BJ (cell line): ENCODE measurements at regions not wholly inside any gene's neighbourhood (a gene's known extent, or its start where the extent isn't known, plus 50 kb on each side); places are given as distances from the start of the nearest gene placed in this dataset.

ENCODE experiments used
- CTCF ChIA-PET: fragments of 350-600 bp; formaldehyde crosslinking; extraction: SDS; loops from one replicate; lab custom pipeline; 2021; ENCODE audit warnings: antibody characterized with exemption, inconsistent platforms; lab: Yijun Ruan, JAX
- POLR2A ChIA-PET: fragments of 300-600 bp; sonication (Branson Sonifier 250); formaldehyde crosslinking; extraction: SDS; loops from one replicate; lab custom pipeline; 2021; ENCODE audit warnings: antibody characterized with exemption; lab: Charles Lee
- DNase-seq: peaks from one replicate; pipeline ENCODE4 v3.0.0-alpha.2; 2011; ENCODE audit warnings: low read depth
- H3K27me3 ChIP-seq: 2 replicates; pipeline ENCODE4 v1.6.0; 2011; ENCODE audit warnings: low read length; ENCODE audit not compliant: control insufficient read depth, insufficient read depth
- H3K36me3 ChIP-seq: 2 replicates; pipeline ENCODE4 v1.5.1; 2011; ENCODE audit warnings: low read length; ENCODE audit not compliant: control insufficient read depth, insufficient read depth
- H3K4me3 ChIP-seq: 2 replicates; pipeline ENCODE4 v1.5.1; 2011; ENCODE audit warnings: low read depth, mild to moderate bottlenecking, control low read depth, low read length
- TF ChIP-seq, protein P1 (sequence below): IDR thresholded peaks from 2 replicates; pipeline ENCODE4 v1.5.1; 2011; ENCODE audit warnings: low read depth, mild to moderate bottlenecking, control low read depth, inconsistent platforms, low read length, moderate library complexity; ENCODE audit not compliant: insufficient read depth

DNA sequence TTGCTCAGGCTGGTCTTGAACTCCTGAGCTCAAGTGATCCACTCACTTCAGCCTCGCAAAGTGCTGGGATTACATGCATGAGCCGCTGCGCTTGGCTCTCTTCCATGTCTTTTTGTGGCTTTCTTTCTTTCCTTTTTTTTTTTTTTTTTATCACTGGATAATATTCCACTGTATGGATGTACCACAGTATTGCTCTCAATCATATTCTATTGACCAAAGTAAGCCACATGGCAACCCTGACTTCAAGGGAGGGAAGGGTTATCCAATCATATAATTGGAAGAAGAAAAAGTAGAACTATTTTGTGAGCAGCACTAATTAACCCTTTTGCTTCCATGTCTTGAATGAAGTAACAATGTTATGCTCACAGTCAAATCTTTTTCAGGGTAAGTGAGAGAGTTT lies 307.0 kb upstream of the RASGRP1 start:
- POLR2A ChIA-PET: interaction anchor here (0.7 kb wide), 1 partner anchor 619 kb away, joined by 6 read pairs; the partner anchor contains the start of gene SPRED1
- TF ChIP-seq, protein P1, sequence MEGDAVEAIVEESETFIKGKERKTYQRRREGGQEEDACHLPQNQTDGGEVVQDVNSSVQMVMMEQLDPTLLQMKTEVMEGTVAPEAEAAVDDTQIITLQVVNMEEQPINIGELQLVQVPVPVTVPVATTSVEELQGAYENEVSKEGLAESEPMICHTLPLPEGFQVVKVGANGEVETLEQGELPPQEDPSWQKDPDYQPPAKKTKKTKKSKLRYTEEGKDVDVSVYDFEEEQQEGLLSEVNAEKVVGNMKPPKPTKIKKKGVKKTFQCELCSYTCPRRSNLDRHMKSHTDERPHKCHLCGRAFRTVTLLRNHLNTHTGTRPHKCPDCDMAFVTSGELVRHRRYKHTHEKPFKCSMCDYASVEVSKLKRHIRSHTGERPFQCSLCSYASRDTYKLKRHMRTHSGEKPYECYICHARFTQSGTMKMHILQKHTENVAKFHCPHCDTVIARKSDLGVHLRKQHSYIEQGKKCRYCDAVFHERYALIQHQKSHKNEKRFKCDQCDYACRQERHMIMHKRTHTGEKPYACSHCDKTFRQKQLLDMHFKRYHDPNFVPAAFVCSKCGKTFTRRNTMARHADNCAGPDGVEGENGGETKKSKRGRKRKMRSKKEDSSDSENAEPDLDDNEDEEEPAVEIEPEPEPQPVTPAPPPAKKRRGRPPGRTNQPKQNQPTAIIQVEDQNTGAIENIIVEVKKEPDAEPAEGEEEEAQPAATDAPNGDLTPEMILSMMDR: no peak
- H3K36me3 ChIP-seq: no peaks in the 10 kb centered on the region
- CTCF ChIA-PET: no interaction called here
- no peaks in the 10 kb centered on the region for H3K27me3 ChIP-seq
- H3K4me3 ChIP-seq: no peak overlapping the region
- no peak for DNase-seq

DNA sequence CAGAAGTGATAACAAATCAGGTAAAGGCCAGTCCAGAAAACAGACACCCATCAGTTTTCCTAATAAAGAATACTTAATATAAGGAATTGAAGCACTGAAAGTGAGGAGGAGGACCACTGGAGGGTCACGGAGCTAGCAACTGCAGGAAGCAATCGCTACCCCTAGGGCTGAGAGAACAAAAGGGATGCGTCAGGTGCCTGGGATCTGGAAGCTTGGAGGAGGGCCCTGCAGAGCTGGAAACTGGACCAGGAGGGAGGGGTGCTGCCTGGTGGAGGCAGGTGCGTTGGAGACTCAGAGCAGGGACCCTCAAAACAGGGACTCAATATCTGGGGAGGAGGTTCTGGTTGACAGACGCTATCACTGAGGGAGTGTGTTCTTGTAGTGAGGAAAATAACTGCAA lies 308.1 kb upstream of the RASGRP1 start:
- DNase-seq: no peak
- Histone ChIP-seq H3K36me3 (no peaks in the 10 kb centered on the region), H3K27me3 (no peaks in the 10 kb centered on the region), H3K4me3 (no peak overlapping the region)
- TF ChIP-seq, protein P1: no peak
- ChIA-PET CTCF (interaction anchor here (1.1 to 1.6 kb wide), 2 partner anchors 9 kb away, joined by 3 to 9 read pairs; no protein-coding TSS in a partner anchor), POLR2A (no interaction called here)

DNA sequence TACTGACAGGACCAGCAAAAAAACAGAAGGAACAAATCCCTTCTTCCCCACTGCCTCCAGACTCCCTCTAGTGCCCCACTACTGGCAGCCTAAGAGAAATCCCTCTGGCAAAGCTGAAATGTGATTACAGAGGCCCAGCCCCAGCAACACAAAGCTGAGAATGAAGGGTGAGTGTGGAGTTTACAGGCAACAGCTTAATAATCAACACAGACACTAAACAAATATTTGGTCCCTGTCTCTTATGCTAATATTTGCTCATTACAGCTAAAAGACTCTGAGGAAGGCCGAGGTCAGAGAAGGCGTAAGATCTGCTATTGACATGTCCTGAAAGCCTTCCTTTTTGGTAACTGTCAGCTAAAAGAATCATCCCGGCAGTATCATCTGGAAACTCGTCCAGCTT lies 308.5 kb upstream of the RASGRP1 start:
- ChIA-PET POLR2A (no interaction called here), CTCF (interaction anchor here (1.1 to 1.6 kb wide), 2 partner anchors 9 kb away, joined by 3 to 9 read pairs; no protein-coding TSS in a partner anchor)
- TF ChIP-seq, protein P1: no peak
- no peak overlapping the region for H3K4me3 ChIP-seq
- no peaks in the 10 kb centered on the region for H3K27me3 ChIP-seq
- no peak for DNase-seq
- no peaks in the 10 kb centered on the region for H3K36me3 ChIP-seq

DNA sequence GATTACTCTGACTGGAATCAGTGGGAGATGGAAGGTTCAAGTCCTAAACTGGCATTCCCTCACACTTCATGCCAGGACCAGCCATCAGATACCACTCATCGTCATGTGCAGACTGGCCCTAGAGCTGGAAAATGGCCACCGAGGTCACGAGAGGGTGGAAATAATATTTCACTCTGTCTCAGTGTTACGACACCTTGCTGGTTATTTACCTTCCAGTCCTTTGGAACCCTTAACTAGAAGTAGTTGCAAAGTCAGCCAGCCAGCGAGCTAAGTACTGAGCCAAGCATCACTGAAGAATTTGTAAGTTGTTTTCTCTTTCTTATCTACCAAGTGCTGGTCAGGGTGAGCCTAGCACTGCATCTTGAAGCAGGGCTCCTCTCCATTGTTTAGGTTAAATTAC lies 309.9 kb upstream of the RASGRP1 start:
- Histone ChIP-seq H3K4me3 (no peak overlapping the region), H3K36me3 (no peaks in the 10 kb centered on the region), H3K27me3 (no peaks in the 10 kb centered on the region)
- TF ChIP-seq, protein P1: no peak
- DNase-seq: no peak
- POLR2A ChIA-PET: no interaction called here
- CTCF ChIA-PET: interaction anchor here (1.4 kb wide), 1 partner anchor 161 kb away, joined by 3 read pairs; no protein-coding TSS in a partner anchor

DNA sequence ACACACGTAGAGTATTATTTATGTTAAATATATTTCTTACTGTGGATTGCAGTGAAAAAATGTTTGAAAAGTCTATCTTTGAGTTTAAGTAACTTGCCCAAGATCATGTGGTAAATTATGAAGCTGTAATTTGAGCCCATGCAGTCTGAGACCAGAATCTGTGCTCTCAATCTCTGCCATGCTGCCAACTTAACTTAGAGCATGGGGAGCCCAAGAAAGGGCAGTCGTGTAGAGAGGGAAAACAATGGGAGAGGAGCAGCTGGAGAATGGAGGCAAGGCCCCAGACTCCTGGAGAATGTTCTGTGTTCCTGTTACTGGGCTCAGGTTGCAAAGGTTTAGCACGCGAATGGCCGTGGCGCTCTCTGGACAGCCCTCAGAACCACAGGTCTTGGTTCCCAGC lies 311.6 kb upstream of the RASGRP1 start:
- Histone ChIP-seq H3K36me3 (no peaks in the 10 kb centered on the region), H3K4me3 (no peak overlapping the region), H3K27me3 (no peaks in the 10 kb centered on the region)
- ChIA-PET POLR2A (no interaction called here), CTCF (interaction anchor here (1.2 to 1.4 kb wide), 4 partner anchors 8 to 168 kb away, joined by 3 to 8 read pairs (median 4); no protein-coding TSS in a partner anchor)
- no peak for DNase-seq
- TF ChIP-seq, protein P1: no peak
